HG03103 (cell line): ENCODE measurements at regions not wholly inside any gene's neighbourhood (a gene's known extent, or its start where the extent isn't known, plus 50 kb on each side); places are given as distances from the start of the nearest gene placed in this dataset.

ENCODE experiments used
- ATAC-seq: cut with Tn5 transposase; IDR thresholded peaks from one replicate; pipeline ENCODE4 v1.9.1; 2021; ENCODE audit warnings: low read depth; ENCODE audit not compliant: unreplicated experiment

GRCh38 chr3:148102156-148102555 is 595.5 kb upstream of the AGTR1 start:
- ATAC-seq: no peak

- no peak for ATAC-seq
Observed at GRCh38 chr3:148106062-148106461, 591.6 kb upstream of the AGTR1 start.

GRCh38 chr3:148126956-148127355 is 570.7 kb upstream of the AGTR1 start:
- ATAC-seq: no peak

GRCh38 chr3:148128136-148128535 is 569.6 kb upstream of the AGTR1 start:
- no peak for ATAC-seq

GRCh38 chr3:148131990-148132638 is 565.6 kb upstream of the AGTR1 start:
- ATAC-seq: no peak

- no peak for ATAC-seq
Observed at GRCh38 chr3:148136816-148137215, 560.9 kb upstream of the AGTR1 start.

GRCh38 chr3:148146241-148146640 is 551.5 kb upstream of the AGTR1 start:
- no peak for ATAC-seq

GRCh38 chr3:148146947-148147826 is 550.5 kb upstream of the AGTR1 start:
- no peak for ATAC-seq

GRCh38 chr3:148147903-148148302 is 549.8 kb upstream of the AGTR1 start:
- no peak for ATAC-seq

- ATAC-seq: no peak
Observed at GRCh38 chr3:148149556-148149955, 548.1 kb upstream of the AGTR1 start.

GRCh38 chr3:148150141-148150540 is 547.6 kb upstream of the AGTR1 start:
- ATAC-seq: no peak

- no peak for ATAC-seq
Observed at GRCh38 chr3:148158210-148158609, 539.5 kb upstream of the AGTR1 start.

GRCh38 chr3:148162132-148162531 is 535.6 kb upstream of the AGTR1 start:
- ATAC-seq: no peak

GRCh38 chr3:148168347-148168746 is 529.4 kb upstream of the AGTR1 start:
- ATAC-seq: no peak

GRCh38 chr3:148173851-148174250 is 523.9 kb upstream of the AGTR1 start:
- ATAC-seq: no peak

GRCh38 chr3:148175214-148175613 is 522.5 kb upstream of the AGTR1 start:
- ATAC-seq: no peak

GRCh38 chr3:148178503-148178902 is 519.2 kb upstream of the AGTR1 start:
- no peak for ATAC-seq

- no peak for ATAC-seq
Observed at GRCh38 chr3:148184798-148185197, 512.9 kb upstream of the AGTR1 start.

- no peak for ATAC-seq
Observed at GRCh38 chr3:148186881-148187280, 510.8 kb upstream of the AGTR1 start.

- ATAC-seq: no peak
Observed at GRCh38 chr3:148187296-148187695, 510.4 kb upstream of the AGTR1 start.

- no peak for ATAC-seq
Observed at GRCh38 chr3:148190441-148190990, 507.2 kb upstream of the AGTR1 start.

- no peak for ATAC-seq
Observed at GRCh38 chr3:148191966-148192365, 505.7 kb upstream of the AGTR1 start.
